GM12878 (cell line): ENCODE measurements at regions not wholly inside any gene's neighbourhood (a gene's known extent, or its start where the extent isn't known, plus 50 kb on each side); places are given as distances from the start of the nearest gene placed in this dataset.

Experiments used
- ATAC-seq: fragments of 200-7000 bp; cut with Tn5 transposase; 3 replicates; pipeline ENCODE4 v1.9.1; 2020; ENCODE audit warnings: mild to moderate bottlenecking, moderate library complexity
- BruUV-seq: library from RNA; stranded (reverse); fragments of 400-500 nt; replicated peaks from 2 replicates; lab custom pipeline; 2021; lab: Mats Ljungman, UMichigan
- CTCF ChIA-PET: fragments of 300-600 bp; sonication (Branson Sonifier 250); formaldehyde crosslinking; extraction: SDS; loops from one replicate; lab custom pipeline; 2021; ENCODE audit warnings: inconsistent platforms; lab: Yijun Ruan, JAX
- POLR2A ChIA-PET: fragments of 350-600 bp; formaldehyde crosslinking; extraction: SDS; loops from one replicate; lab custom pipeline; 2021; ENCODE audit warnings: inconsistent platforms; lab: Charles Lee
- RAD21 ChIA-PET: fragments of 300-600 bp; sonication (Branson Sonifier 250); formaldehyde crosslinking; loops from one replicate; lab custom pipeline; 2023; ENCODE audit warnings: antibody characterized with exemption; ENCODE audit not compliant: unreplicated experiment; lab: Charles Lee
- SMC1A ChIA-PET: fragments of 300-600 bp; sonication (Branson Sonifier 250); formaldehyde crosslinking; loops from one replicate; lab custom pipeline; 2023; ENCODE audit not compliant: unreplicated experiment, uncharacterized antibody; lab: Charles Lee
- DNase-seq: peaks from one replicate; pipeline ENCODE4 v3.0.0-alpha.2; 2011; ENCODE audit warnings: low read depth, low spot score
- FAIRE-seq: peaks from 3 replicates; lab custom pipeline; 2011; peaks lifted over from hg19 to GRCh38; lab: Jason Lieb, UNC
- H2AFZ ChIP-seq: 2 replicates; pipeline ENCODE4 v1.6.0; 2011; ENCODE audit warnings: low read depth, low read length, control low read depth; ENCODE audit not compliant: control insufficient read depth
- H3K27ac ChIP-seq: 2 replicates; pipeline ENCODE4 v1.5.1; 2011; ENCODE audit warnings: control low read depth; ENCODE audit not compliant: control insufficient read depth, insufficient read depth
- H3K27me3 ChIP-seq, 2 experiments: replicated peaks in 1 of 2; 2 replicates each; pipeline versions ENCODE4 v1.6.0 to v1.6.1; 2011; ENCODE audit warnings: low read length in 1 of 2; ENCODE audit not compliant: control insufficient read depth in 2 of 2, insufficient read depth in 2 of 2
- H3K36me3 ChIP-seq, 2 experiments: 2 replicates each; pipeline ENCODE4 v1.5.1; 2011; ENCODE audit warnings: low read length in 1 of 2; ENCODE audit not compliant: control insufficient read depth in 2 of 2, insufficient read depth in 2 of 2
- H3K4me1 ChIP-seq: 2 replicates; pipeline ENCODE4 v1.6.1; 2011; ENCODE audit warnings: mild to moderate bottlenecking, low read length, moderate library complexity, mixed read lengths; ENCODE audit not compliant: control insufficient read depth, insufficient read depth
- H3K4me2 ChIP-seq: 2 replicates; pipeline ENCODE4 v1.6.0; 2011; ENCODE audit warnings: control low read depth; ENCODE audit not compliant: control insufficient read depth, insufficient read depth
- H3K4me3 ChIP-seq: fragments of 200-600 bp; sonication (generic); 2 replicates; pipeline ENCODE4 v1.5.1; 2016
- H3K79me2 ChIP-seq: 2 replicates; pipeline ENCODE4 v1.6.0; 2011; ENCODE audit warnings: low read length; ENCODE audit not compliant: control insufficient read depth, insufficient read depth
- H3K9ac ChIP-seq: 2 replicates; pipeline ENCODE4 v1.8.0; 2011; ENCODE audit warnings: low read length, control low read depth, mixed read lengths; ENCODE audit not compliant: control insufficient read depth, insufficient read depth
- H3K9me3 ChIP-seq: replicated peaks from 3 replicates; pipeline ENCODE4 v1.5.1; 2011; ENCODE audit warnings: mild to moderate bottlenecking, low read length; ENCODE audit not compliant: control insufficient read depth, insufficient read depth
- H4K20me1 ChIP-seq: 2 replicates; pipeline ENCODE4 v1.6.0; 2011; ENCODE audit not compliant: control insufficient read depth, insufficient read depth
- BCL11A ChIP-seq: IDR thresholded peaks from 2 replicates; pipeline ENCODE4 v1.6.1; 2011; ENCODE audit warnings: low read depth, low read length
- CHD1 ChIP-seq: IDR thresholded peaks from 2 replicates; pipeline ENCODE4 v1.6.1; 2012; ENCODE audit warnings: low read depth, low read length, improper control_type of control experiment
- EED ChIP-seq: sonication (generic); IDR thresholded peaks from 2 replicates; pipeline ENCODE4 v1.6.1; 2016; ENCODE audit warnings: antibody characterized with exemption, low read depth
- IRF4 ChIP-seq: IDR thresholded peaks from 2 replicates; pipeline ENCODE4 v1.6.1; 2011; ENCODE audit warnings: low read depth, low read length
- LARP7 ChIP-seq: fragments of 450-650 bp; IDR thresholded peaks from 2 replicates; pipeline ENCODE4 v1.6.1; 2017; ENCODE audit warnings: mild to moderate bottlenecking
- MXI1 ChIP-seq: fragments of 150-350 bp; IDR thresholded peaks from 2 replicates; pipeline ENCODE4 v1.6.1; 2011; ENCODE audit warnings: low read depth, mild to moderate bottlenecking, inconsistent platforms, low read length, improper control_type of control experiment
- NFXL1 ChIP-seq: fragments of 450-650 bp; IDR thresholded peaks from 2 replicates; pipeline ENCODE4 v1.6.1; 2017; ENCODE audit warnings: antibody characterized with exemption, mild to moderate bottlenecking, borderline replicate concordance
- NFYB ChIP-seq: IDR thresholded peaks from 2 replicates; pipeline ENCODE4 v1.6.1; 2011; ENCODE audit warnings: low read depth, mild to moderate bottlenecking, low read length, improper control_type of control experiment, moderate library complexity; ENCODE audit not compliant: insufficient read depth
- NR2F1 ChIP-seq: fragments of 450-650 bp; conservative IDR thresholded peaks from 2 replicates; pipeline ENCODE4 v1.6.1; 2017; ENCODE audit warnings: mild to moderate bottlenecking
- RAD51 ChIP-seq: fragments of 450-650 bp; IDR thresholded peaks from 2 replicates; pipeline ENCODE4 v1.6.1; 2016; ENCODE audit warnings: moderate library complexity, mild to moderate bottlenecking, inconsistent platforms
- SREBF1 ChIP-seq: IDR thresholded peaks from 2 replicates; pipeline ENCODE4 v1.6.1; 2012; ENCODE audit warnings: mild to moderate bottlenecking, low read length
- STAT1 ChIP-seq: fragments of 450-650 bp; conservative IDR thresholded peaks from 2 replicates; pipeline ENCODE4 v1.6.1; 2014; ENCODE audit warnings: antibody characterized with exemption, mild to moderate bottlenecking
- TCF3 ChIP-seq: IDR thresholded peaks from 2 replicates; pipeline ENCODE4 v1.6.1; 2012; ENCODE audit warnings: low read depth, mild to moderate bottlenecking, low read length, borderline replicate concordance; ENCODE audit not compliant: insufficient read depth
- WRNIP1 ChIP-seq: IDR thresholded peaks from 2 replicates; pipeline ENCODE4 v1.6.1; 2011; ENCODE audit warnings: low read depth, low read length, improper control_type of control experiment, borderline replicate concordance
- YY1 ChIP-seq: IDR thresholded peaks from 2 replicates; pipeline ENCODE4 v1.6.1; 2011; ENCODE audit warnings: low read depth, mild to moderate bottlenecking, low read length
- ZNF384 ChIP-seq: IDR thresholded peaks from 2 replicates; pipeline ENCODE4 v1.6.1; 2012; ENCODE audit warnings: low read depth, mild to moderate bottlenecking, low read length, improper control_type of control experiment, borderline replicate concordance
- WGBS: methylation state at CpG from one replicate; pipeline ENCODE4 v1.1.6; 2016; ENCODE audit warnings: low lambda C conversion rate; ENCODE audit not compliant: insufficient replicate concordance, insufficient coverage; ENCODE audit errors: missing lambda C conversion rate; 5-methylcytosine and 5-hydroxymethylcytosine counted together
- in situ Hi-C: fragments of 300-500 bp; cut with MboI; formaldehyde crosslinking; loops from 9 replicates; pipeline ENCODE4 v1.14.3; 2018; ENCODE audit warnings: mixed read lengths
- intact Hi-C: fragments of 100-400 bp; cut with micrococcal nuclease; formaldehyde crosslinking; loops from one replicate; pipeline ENCODE4 v1.14.2; 2022; ENCODE audit not compliant: unreplicated experiment
- TF ChIP-seq, protein P1 (sequence below): fragments of 150-350 bp; IDR thresholded peaks from 2 replicates; pipeline ENCODE4 v1.6.1; 2014; ENCODE audit warnings: mild to moderate bottlenecking, low read depth, low read length

DNA sequence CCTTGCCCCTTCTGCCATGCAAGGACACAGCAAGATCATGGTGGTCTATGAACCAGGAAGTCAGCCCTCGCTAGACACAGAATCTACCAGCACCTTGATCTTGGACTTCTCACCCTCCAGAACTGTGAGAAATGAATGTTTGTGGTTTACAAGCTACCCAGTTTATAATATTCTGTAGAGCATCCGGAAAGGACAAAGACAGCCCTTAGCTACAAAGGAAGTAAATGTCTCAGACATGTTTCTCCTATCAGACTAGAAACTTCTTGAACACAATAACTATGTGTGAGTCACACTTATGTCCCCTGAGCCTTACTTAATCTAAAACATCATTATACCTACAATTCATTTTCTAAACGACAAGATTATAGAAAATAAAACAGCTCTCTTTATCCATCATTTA, 176.7 kb downstream of the KLHL28 start:
- H3K9me3 ChIP-seq, result no peaks in the 10 kb centered on the region
- 14% methylated on average over 3 of the region's 3 CpGs for WGBS
- CTCF ChIA-PET, result interaction anchor here (0.5 to 0.9 kb wide), 2 partner anchors 62 to 389 kb away, joined by 4 read pairs; no protein-coding TSS in a partner anchor
- H3K27me3 ChIP-seq, result no peaks in the 10 kb centered on the region
- RAD21 ChIA-PET, result no interaction called here
- DNase-seq (no peak), ATAC-seq (no peak), FAIRE-seq (no peak)
- no peaks in the 10 kb centered on the region for H3K79me2 ChIP-seq
- H3K27ac ChIP-seq, result no peak overlapping the region
- TF ChIP-seq CHD1 (no peak), SREBF1 (no peak), NR2F1 (no peak), BCL11A (no peak), WRNIP1 (no peak)
- TF ChIP-seq, protein P1, sequence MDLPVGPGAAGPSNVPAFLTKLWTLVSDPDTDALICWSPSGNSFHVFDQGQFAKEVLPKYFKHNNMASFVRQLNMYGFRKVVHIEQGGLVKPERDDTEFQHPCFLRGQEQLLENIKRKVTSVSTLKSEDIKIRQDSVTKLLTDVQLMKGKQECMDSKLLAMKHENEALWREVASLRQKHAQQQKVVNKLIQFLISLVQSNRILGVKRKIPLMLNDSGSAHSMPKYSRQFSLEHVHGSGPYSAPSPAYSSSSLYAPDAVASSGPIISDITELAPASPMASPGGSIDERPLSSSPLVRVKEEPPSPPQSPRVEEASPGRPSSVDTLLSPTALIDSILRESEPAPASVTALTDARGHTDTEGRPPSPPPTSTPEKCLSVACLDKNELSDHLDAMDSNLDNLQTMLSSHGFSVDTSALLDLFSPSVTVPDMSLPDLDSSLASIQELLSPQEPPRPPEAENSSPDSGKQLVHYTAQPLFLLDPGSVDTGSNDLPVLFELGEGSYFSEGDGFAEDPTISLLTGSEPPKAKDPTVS, result no peak
- intact Hi-C loops, result no loop called here
- no peaks in the 10 kb centered on the region for H3K36me3 ChIP-seq
- no peak overlapping the region for H3K9ac ChIP-seq
- in situ Hi-C loops, result no loop called here
- H3K4me2 ChIP-seq, result no peak overlapping the region
- H2AFZ ChIP-seq, result no peak overlapping the region
- no peak overlapping the region for H3K4me3 ChIP-seq
- SMC1A ChIA-PET, result interaction anchor here (0.7 kb wide), 1 partner anchor 13 kb away, joined by 4 read pairs; no protein-coding TSS in a partner anchor
- no peaks in the 10 kb centered on the region for H4K20me1 ChIP-seq
- BruUV-seq, result no TSS peak
- POLR2A ChIA-PET, result no interaction called here
- no peaks in the 10 kb centered on the region for H3K4me1 ChIP-seq

DNA sequence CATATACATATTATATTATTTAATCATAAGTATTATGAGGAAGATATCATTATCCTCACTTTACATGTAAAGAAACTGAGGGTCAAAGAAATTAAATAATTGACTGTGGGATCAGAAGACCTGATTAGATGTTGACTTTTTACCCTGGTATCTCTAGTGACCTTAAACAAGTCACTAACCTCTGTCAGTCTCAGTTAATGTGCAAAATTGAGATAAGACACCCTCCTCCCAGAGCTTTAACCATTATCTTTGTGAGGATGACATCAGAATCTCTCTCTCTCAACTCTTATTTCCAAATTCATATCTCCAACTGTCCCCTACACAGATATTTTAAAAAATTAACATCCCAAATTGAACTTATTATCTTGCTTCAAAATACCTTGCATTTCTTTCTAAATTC, 177.8 kb downstream of the KLHL28 start:
- ChIA-PET CTCF (no interaction called here), POLR2A (no interaction called here), SMC1A (no interaction called here), RAD21 (no interaction called here)
- FAIRE-seq, result no peak
- Histone ChIP-seq H3K9me3 (no peaks in the 10 kb centered on the region), H3K4me2 (no peak overlapping the region), H2AFZ (no peak overlapping the region), H3K36me3 (no peaks in the 10 kb centered on the region), H3K27ac (no peak overlapping the region), H4K20me1 (no peaks in the 10 kb centered on the region), H3K9ac (no peak overlapping the region), H3K4me3 (no peak overlapping the region), H3K27me3 (no peaks in the 10 kb centered on the region), H3K79me2 (no peaks in the 10 kb centered on the region), H3K4me1 (no peaks in the 10 kb centered on the region)
- no peak for ATAC-seq
- BruUV-seq, result no TSS peak
- intact Hi-C loops (no loop called here), in situ Hi-C loops (no loop called here)
- no peak for DNase-seq
- TF ChIP-seq ZNF384 (no peak), YY1 (no peak), TCF3 (no peak), NFXL1 (no peak), NFYB (no peak), IRF4 (no peak), RAD51 (no peak), EED (no peak), STAT1 (no peak), MXI1 (no peak), LARP7 (no peak)
